AG08395 (cell line): ENCODE measurements at regions not wholly inside any gene's neighbourhood (a gene's known extent, or its start where the extent isn't known, plus 50 kb on each side); places are given as distances from the start of the nearest gene placed in this dataset.
A peak's percentile ranks its signal among the peaks of the same experiment; 100 is the strongest.
"Not testable (repeated sequence)": the region's sequence is repeated elsewhere in the genome, so short reads cannot be mapped to it uniquely, and the experiment has no call there.

ENCODE experiments used
- DNase-seq: peaks from one replicate; pipeline ENCODE4 v3.0.0; 2012; ENCODE audit warnings: mixed read lengths, low spot score

DNA sequence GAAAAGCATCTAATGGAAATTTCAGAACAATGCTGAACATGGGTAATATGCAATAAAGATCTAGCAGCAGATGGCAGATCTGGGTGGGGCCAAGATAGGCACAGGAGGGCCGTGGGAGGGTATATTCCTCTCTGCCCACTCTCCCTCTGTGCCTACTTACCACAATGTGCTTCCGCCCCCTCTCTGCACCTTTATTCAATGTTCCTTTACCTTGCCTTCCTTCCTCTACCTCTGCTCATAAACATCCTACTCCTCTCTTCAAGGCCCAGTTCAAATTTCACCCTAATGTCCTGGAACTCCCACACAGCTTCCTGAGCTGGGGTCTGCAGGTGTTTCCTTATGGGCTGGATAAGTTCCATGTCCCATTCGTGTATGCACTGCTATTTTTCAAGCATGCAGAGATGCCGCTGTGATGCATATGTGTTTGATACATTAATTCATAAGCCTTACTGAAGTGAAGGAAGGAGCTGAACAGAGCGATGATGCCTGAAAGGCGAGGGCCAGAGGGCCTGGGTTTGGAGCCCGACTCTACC lies 65.6 kb upstream of the EDEM3 start:
- DNase-seq = no peak

DNA sequence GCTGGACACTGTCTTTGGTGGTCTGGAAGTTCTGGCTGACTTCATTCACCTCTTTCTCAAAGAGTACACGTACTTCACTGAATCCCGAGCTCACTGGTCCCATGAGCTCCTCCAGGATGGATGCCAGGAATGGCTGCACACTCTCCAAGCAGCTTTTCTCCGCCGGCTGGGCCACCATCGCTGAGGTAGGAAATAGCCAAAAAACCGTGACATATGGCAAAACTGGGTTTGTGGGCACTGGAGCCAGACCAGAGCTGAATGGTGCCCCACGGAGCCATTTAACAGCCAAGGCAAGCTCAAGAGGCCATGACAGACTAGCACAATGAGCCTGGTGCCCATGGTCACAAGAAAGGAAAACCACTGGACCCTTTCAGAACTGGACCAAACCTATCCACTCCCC lies 64.0 kb upstream of the EDEM3 start:
- DNase-seq = no peak

DNA sequence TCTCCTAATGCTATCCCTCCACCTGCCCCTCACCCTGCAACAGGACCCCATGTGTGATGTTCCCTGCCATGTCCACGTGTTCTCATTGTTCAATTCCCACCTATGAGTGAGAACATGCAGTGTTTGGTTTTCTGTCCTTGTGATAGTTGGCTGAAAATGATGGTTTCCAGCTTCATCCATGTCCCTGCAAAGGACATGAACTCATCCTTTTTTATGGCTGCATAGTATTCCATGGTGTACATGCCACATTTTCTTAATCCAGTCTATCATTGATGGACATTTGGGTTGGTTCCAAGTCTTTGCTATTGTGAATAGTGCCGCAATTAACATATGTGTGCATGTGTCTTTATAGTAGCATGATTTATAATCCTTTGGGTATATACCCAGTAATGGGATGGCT lies 62.3 kb upstream of the EDEM3 start:
- DNase-seq = not testable (repeated sequence)

DNA sequence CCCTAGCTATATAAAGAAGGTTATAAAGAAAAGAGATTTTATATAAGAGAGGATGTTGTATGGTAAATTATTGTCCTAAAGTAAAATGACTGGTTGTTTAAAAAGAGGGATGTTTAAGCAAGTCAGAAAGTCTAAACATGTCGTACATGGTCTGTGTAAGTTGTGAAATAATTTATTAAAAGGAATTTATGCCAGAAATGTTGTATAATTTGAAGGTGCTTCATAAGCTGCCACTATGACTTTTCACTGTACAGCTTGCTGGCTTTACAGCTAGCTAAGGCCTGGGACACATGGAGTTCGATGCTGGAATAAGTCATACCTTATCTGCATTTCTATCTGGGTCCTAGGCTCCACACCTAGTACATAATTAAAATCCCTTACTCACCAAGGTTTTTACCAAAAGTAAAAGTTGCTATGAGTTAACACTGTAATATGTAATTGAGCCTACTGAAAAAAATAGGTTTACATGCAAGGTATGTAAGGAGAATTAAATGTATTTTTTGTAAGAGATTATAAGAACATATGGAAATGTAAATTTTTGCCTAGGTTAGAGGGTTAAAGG lies 59.0 kb upstream of the EDEM3 start:
- no peak for DNase-seq

DNA sequence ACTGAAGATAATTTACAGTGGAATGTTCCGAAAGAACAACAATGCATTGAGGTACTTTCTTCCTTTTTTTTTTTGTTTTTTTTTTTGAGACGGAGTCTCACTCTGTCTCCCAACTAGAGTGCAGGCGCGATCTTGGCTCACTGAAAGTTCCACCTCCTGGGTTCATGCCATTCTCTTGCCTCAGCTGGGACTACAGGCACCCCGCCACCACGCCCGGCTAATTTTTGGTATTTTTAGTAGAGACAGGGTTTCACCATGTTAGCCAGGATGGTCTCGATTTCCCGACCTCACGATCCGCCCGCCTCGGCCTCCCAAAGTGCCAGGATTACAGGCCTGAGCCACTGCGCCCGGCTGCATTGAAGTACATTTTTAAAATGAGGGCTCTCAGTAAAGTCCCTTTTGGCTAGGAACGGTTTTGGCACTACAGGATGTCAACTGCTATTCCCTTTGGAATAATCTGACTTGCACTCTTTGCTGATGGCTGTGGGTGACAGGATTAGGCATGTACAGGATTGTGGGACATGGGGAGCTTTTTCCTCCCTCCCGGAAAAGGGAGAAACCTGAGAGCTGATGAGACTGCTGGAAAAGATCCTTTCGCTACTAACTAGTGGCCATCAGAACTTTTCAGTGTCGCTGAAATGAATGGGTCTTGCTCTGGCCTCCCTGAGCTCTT lies 56.9 kb upstream of the EDEM3 start:
- DNase-seq = no peak

DNA sequence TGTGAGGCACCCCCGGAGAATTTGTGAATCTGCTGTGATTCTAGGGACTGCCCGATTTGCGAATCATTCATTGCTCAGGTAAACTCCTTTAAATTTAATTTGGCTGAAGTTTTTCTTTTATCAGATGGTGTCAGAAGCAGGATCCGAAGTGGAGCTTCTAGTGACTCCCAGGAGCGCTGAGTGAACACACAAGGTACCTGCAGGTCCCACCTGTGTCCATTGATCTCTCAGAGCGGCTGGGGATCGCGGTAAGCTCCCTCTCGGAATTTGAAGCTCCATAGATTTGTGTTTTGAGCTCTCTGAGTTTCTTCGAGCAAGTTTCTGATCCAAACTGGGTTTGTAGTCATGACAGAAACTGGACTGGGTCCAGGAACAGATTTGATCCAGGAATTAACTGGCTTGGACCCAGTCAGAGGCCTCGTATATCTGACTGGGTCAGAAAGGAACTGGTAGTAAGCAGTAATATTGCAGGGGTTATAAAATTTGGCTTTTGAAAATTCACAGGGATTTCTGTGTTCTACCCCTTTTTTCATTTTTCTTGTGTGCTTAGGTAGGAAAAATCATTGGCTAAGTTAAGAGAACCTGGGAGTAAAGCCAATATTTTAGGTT lies 56.2 kb upstream of the EDEM3 start:
- DNase-seq = no peak

DNA sequence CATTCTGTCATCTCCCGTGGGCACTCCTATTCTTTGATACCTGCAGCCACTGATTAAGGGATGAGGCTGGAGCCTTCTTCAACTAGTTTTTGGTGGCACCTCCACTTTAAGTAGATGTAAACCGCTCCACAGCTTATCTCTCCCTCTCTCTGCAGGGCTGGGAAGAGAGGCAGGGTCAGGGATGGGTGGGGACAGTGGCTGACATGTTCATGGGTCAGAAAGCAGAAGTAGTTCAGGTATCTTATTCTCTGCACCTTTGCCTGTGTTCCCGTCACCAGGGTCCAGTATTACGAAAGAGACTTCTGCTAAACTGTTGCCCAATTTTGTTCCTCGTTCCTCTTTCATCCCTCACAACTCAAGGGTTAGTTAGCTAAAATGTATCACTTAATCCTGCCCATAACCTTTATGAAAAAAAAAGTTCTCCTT lies 51.7 kb upstream of the EDEM3 start:
- DNase-seq = no peak

DNA sequence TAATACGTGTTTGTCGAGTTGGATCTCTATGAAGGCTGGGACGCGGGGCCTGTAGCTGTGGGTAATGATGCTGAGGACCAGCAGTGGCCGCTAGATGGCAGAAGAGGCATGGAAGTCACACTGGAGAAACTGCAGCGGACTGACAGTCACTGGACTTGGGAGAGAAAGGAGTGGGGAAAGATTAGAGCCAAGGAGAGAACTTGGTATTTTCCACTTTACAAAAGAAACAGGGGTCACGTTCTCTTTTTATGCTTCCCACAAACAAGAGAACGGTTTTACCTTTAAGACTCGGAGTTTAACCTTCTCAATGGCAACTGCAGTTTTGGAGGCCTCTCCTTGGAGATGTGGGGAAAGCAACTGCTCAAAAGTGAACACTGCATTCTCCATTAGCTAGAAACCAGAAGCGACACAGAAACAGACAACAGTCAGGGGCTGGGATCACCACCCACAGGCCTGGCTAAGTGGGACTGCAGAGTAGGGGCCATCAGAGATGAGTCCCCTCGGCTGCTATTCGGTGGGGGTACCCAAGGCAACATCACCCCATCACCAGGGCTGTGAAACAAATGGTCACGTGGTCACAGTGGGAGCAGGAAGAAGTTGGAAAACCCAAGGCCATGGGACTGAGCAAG lies 51.1 kb upstream of the EDEM3 start:
- peak; percentile 89 for DNase-seq
